ENCODE measurements at regions not wholly inside any gene's neighbourhood (a gene's known extent, or its start where the extent isn't known, plus 50 kb on each side); places are given as distances from the start of the nearest gene placed in this dataset.

DNA sequence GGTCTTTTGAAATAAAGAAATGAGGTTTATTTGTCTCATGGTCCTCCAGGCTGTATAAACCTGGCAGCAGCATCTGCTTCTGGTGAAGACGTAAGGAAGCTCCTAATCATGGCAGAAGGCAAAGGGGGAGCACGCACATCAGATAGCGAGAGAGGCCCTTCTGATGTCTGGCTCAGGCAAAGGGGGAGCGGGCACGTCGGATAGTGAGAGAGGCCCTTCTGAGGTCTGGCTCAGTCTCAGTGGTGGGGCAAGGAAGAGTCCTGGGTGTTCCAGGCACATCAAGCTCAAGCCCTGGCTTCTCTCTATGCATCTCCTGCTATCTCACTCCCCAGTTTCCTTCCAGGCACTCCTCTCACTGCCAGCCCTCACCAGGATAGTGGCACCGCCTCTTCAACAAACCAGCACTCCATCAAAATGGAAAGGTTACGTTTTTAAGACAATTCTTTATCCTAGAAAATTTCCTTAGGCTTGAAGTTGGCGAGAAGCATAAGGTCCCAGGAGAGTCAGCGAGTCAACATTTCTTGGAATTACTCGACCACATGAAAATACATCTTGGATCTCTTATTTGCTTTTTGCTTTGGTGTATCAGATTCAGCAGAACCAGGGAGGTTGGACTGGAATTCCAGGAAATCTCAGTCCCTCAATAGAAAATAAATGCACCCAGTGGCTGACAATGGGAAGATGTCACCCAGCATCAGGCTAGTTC is 189.6 kb upstream of the TMEM132C start:
- in situ Hi-C loops (cut with MboI; ENCODE audit: low sequenced_read_pairs in 4 of 4) (no loop called here), intact Hi-C loops (cut with DNase I; ENCODE audit: low total_unique reads) (no loop called here)
- no peaks in the 10 kb centered on the region for H3K27me3 ChIP-seq
- no peaks in the 10 kb centered on the region for H3K36me3 ChIP-seq
- ATAC-seq (no peak), DNase-seq (no peak)
- H3K9me3 ChIP-seq: no peaks in the 10 kb centered on the region
- no peaks in the 10 kb centered on the region for H3K4me1 ChIP-seq
- no peak overlapping the region for H3K4me3 ChIP-seq
- H3K27ac ChIP-seq: no peak overlapping the region
- TF ChIP-seq CTCF (IDR thresholded peaks at IDR 0.05 in 4 of 5, conservative IDR thresholded peaks at IDR 0.05 in 1 of 5) (no peak), POLR2A (IDR thresholded peaks at IDR 0.05) (no peak)

GRCh38 chr12:128077917-128078298 is 189.1 kb upstream of the TMEM132C start:
- Histone ChIP-seq H3K4me1 (no peaks in the 10 kb centered on the region), H3K36me3 (no peaks in the 10 kb centered on the region), H3K4me3 (no peak overlapping the region), H3K9me3 (no peaks in the 10 kb centered on the region), H3K27ac (no peak overlapping the region), H3K27me3 (no peaks in the 10 kb centered on the region)
- TF ChIP-seq CTCF (IDR thresholded peaks at IDR 0.05 in 4 of 5, conservative IDR thresholded peaks at IDR 0.05 in 1 of 5): no peak
- no peak for TF ChIP-seq POLR2A (IDR thresholded peaks at IDR 0.05)
- DNase-seq (no peak), ATAC-seq (no peak)
- in situ Hi-C loops (cut with MboI; ENCODE audit: low sequenced_read_pairs in 4 of 4): no loop called here
- intact Hi-C loops (cut with DNase I; ENCODE audit: low total_unique reads): no loop called here

GRCh38 chr12:128078301-128078971 is 188.5 kb upstream of the TMEM132C start:
- Histone ChIP-seq H3K4me1 (no peaks in the 10 kb centered on the region), H3K27ac (no peak overlapping the region), H3K9me3 (no peaks in the 10 kb centered on the region), H3K27me3 (no peaks in the 10 kb centered on the region), H3K36me3 (no peaks in the 10 kb centered on the region), H3K4me3 (no peak overlapping the region)
- no peak for TF ChIP-seq CTCF (IDR thresholded peaks at IDR 0.05 in 4 of 5, conservative IDR thresholded peaks at IDR 0.05 in 1 of 5)
- TF ChIP-seq POLR2A (IDR thresholded peaks at IDR 0.05): no peak
- intact Hi-C loops (cut with DNase I; ENCODE audit: low total_unique reads) (no loop called here), in situ Hi-C loops (cut with MboI; ENCODE audit: low sequenced_read_pairs in 4 of 4) (no loop called here)
- DNase-seq (no peak), ATAC-seq (no peak)

- intact Hi-C loops (cut with DNase I; ENCODE audit: low total_unique reads): no loop called here
Measured at GRCh38 chr12:128079446-128079845, 187.5 kb upstream of the TMEM132C start.

More at GRCh38 chr12:128079446-128079845, 187.5 kb upstream of the TMEM132C start:
- H3K4me1 ChIP-seq: no peaks in the 10 kb centered on the region
- no peaks in the 10 kb centered on the region for H3K27me3 ChIP-seq
- no peak for TF ChIP-seq CTCF (IDR thresholded peaks at IDR 0.05 in 4 of 5, conservative IDR thresholded peaks at IDR 0.05 in 1 of 5)
- TF ChIP-seq POLR2A (IDR thresholded peaks at IDR 0.05): no peak
- in situ Hi-C loops (cut with MboI; ENCODE audit: low sequenced_read_pairs in 4 of 4): no loop called here
- peak in 1 of 2 donors; percentile 16 for DNase-seq
- no peaks in the 10 kb centered on the region for H3K36me3 ChIP-seq
- ATAC-seq: peak in 1 of 2 donors; percentile 44
- no peaks in the 10 kb centered on the region for H3K9me3 ChIP-seq
- H3K4me3 ChIP-seq: no peak overlapping the region
- no peak overlapping the region for H3K27ac ChIP-seq

Measured in gastrocnemius medialis (tissue), 4 donors.